ENCODE measurements at regions not wholly inside any gene's neighbourhood (a gene's known extent, or its start where the extent isn't known, plus 50 kb on each side); places are given as distances from the start of the nearest gene placed in this dataset.

GRCh38 chr22:49547751-49548239 lies 279.9 kb downstream of the BRD1 start:
- no peak overlapping the region for H3K9ac ChIP-seq (ENCODE audit: low read length)
- no peaks in the 10 kb centered on the region for H3K27me3 ChIP-seq (ENCODE audit: insufficient read depth, low read length)
- no TSS peak for BruUV-seq (replicated peaks)
- H3K79me2 ChIP-seq (ENCODE audit: insufficient read depth, low read length), result 0 out of 2 replicates have a peak, but pooled peaks cover 4% of the 10 kb centered on the region
- TF ChIP-seq REST (IDR thresholded peaks at IDR 0.05; ENCODE audit: low read depth), result no peak
- TF ChIP-seq SP1 (IDR thresholded peaks at IDR 0.05; ENCODE audit: low read depth), result no peak
- no peak for TF ChIP-seq SIN3A (IDR thresholded peaks at IDR 0.05; ENCODE audit: low read depth)
- TF ChIP-seq ZNF274 (IDR thresholded peaks at IDR 0.05; ENCODE audit: low read depth, low read length), result no peak
- no peak for TF ChIP-seq ZFX (IDR thresholded peaks at IDR 0.05)
- TF ChIP-seq EGR1 (IDR thresholded peaks at IDR 0.05; ENCODE audit: low read depth), result no peak
- no peak for DNase-seq (ENCODE audit: low read depth, low spot score)
- no peak overlapping the region for H3K4me3 ChIP-seq (replicated peaks in 1 of 2; ENCODE audit: low read depth in 1 of 2, low read length in 2 of 2)
- intact Hi-C loops (cut with micrococcal nuclease), result no loop called here
- no peaks in the 10 kb centered on the region for H3K4me1 ChIP-seq (ENCODE audit: control insufficient read depth in 1 of 2, insufficient read depth in 2 of 2, low read length in 2 of 2)
- ChIA-PET POLR2A (no interaction called here), RAD21 (ENCODE audit: low non-redundant PET in 1 of 2, low total read pairs in 2 of 2, uncharacterized antibody in 2 of 2, unreplicated experiment in 2 of 2) (no interaction called here), CTCF (interaction anchor here (3.6 kb wide), 1 partner anchor 114 kb away, joined by 17 read pairs; no protein-coding TSS in a partner anchor)
- no peaks in the 10 kb centered on the region for H4K20me1 ChIP-seq (ENCODE audit: insufficient read depth)
- no peaks in the 10 kb centered on the region for H3K9me3 ChIP-seq (ENCODE audit: control insufficient read depth in 1 of 2, insufficient read depth in 1 of 2, low read depth in 1 of 2, low read length in 2 of 2)
- no peak for ATAC-seq
- H3K36me3 ChIP-seq (ENCODE audit: control insufficient read depth in 1 of 2, insufficient read depth in 2 of 2, low read length in 2 of 2), result no peaks in the 10 kb centered on the region
- no peak overlapping the region for H3K27ac ChIP-seq (ENCODE audit: low read depth, low read length)
- no peak overlapping the region for H3K4me2 ChIP-seq (ENCODE audit: low read length)
- no peak overlapping the region for H2AFZ ChIP-seq (ENCODE audit: low read depth, low read length, poor library complexity, severe bottlenecking)
- H3K9me2 ChIP-seq (ENCODE audit: insufficient read depth), result no peaks in the 10 kb centered on the region
